Activated naive CD8-positive, alpha-beta T cell treated with anti-CD3 and anti-CD28 coated beads, Interleukin-2, amount 10 ng/mL, durations not matched to agents 7 days and 5 days (primary cell): ENCODE measurements at regions not wholly inside any gene's neighbourhood (a gene's known extent, or its start where the extent isn't known, plus 50 kb on each side); places are given as distances from the start of the nearest gene placed in this dataset.

Source experiments
- ATAC-seq: fragments of 150-1000 bp; cut with Tn5 transposase; one replicate; pipeline ENCODE4 v1.10.0; 2021; ENCODE audit warnings: low read depth, moderate library complexity
- POLR2A ChIA-PET: fragments of 350-600 bp; sonication (Branson Sonifier 250); formaldehyde crosslinking; loops from one replicate; lab custom pipeline; 2021; ENCODE audit warnings: antibody characterized with exemption; lab: Charles Lee
- DNase-seq: peaks from one replicate; pipeline ENCODE4 v3.0.0; 2021
- H3K27ac Mint-ChIP-seq: one replicate; pipeline ENCODE4 v1.8.0; 2022; ENCODE audit warnings: mild to moderate bottlenecking, mixed read lengths
- H3K27me3 Mint-ChIP-seq: one replicate; pipeline ENCODE4 v1.8.0; 2022; ENCODE audit warnings: mild to moderate bottlenecking, moderate library complexity, mixed read lengths
- H3K36me3 Mint-ChIP-seq: one replicate; pipeline ENCODE4 v1.8.0; 2021; ENCODE audit warnings: mild to moderate bottlenecking, mixed read lengths
- H3K4me1 Mint-ChIP-seq: one replicate; pipeline ENCODE4 v1.8.0; 2021; ENCODE audit warnings: mixed read lengths
- H3K4me3 Mint-ChIP-seq: one replicate; pipeline ENCODE4 v1.8.0; 2022; ENCODE audit warnings: mild to moderate bottlenecking, moderate library complexity, mixed read lengths
- H3K9me3 Mint-ChIP-seq: one replicate; pipeline ENCODE4 v1.8.0; 2021; ENCODE audit warnings: mixed read lengths

- DNase-seq (no peak), ATAC-seq (peak; percentile 91)
- H3K27ac Mint-ChIP-seq: no peak overlapping the region
- no peaks in the 10 kb centered on the region for H3K9me3 Mint-ChIP-seq
- H3K4me3 Mint-ChIP-seq: no peak overlapping the region
- POLR2A ChIA-PET: no interaction called here
- H3K4me1 Mint-ChIP-seq: peaks cover 6% of the 10 kb centered on the region
- no peaks in the 10 kb centered on the region for H3K36me3 Mint-ChIP-seq
- peaks cover 13% of the 10 kb centered on the region for H3K27me3 Mint-ChIP-seq
Measured at GRCh38 chr18:47558110-47558750, 306.8 kb upstream of the SKOR2 start.

- H3K4me3 Mint-ChIP-seq: no peak overlapping the region
- no peak for DNase-seq
- POLR2A ChIA-PET: no interaction called here
- no peak overlapping the region for H3K27ac Mint-ChIP-seq
- no peak for ATAC-seq
- peaks cover 12% of the 10 kb centered on the region for H3K27me3 Mint-ChIP-seq
- no peaks in the 10 kb centered on the region for H3K36me3 Mint-ChIP-seq
- no peaks in the 10 kb centered on the region for H3K9me3 Mint-ChIP-seq
- peaks cover 6% of the 10 kb centered on the region for H3K4me1 Mint-ChIP-seq
Measured at GRCh38 chr18:47557160-47557559, 305.7 kb upstream of the SKOR2 start.

GRCh38 chr18:47552783-47553182 is 301.3 kb upstream of the SKOR2 start:
- H3K9me3 Mint-ChIP-seq: no peaks in the 10 kb centered on the region
- H3K36me3 Mint-ChIP-seq: no peaks in the 10 kb centered on the region
- no peak for DNase-seq
- no peak for ATAC-seq
- H3K27me3 Mint-ChIP-seq: peaks cover 6% of the 10 kb centered on the region
- peaks cover under 1% of the 10 kb centered on the region for H3K4me1 Mint-ChIP-seq
- no peak overlapping the region for H3K27ac Mint-ChIP-seq
- POLR2A ChIA-PET: no interaction called here
- H3K4me3 Mint-ChIP-seq: no peak overlapping the region

- no peaks in the 10 kb centered on the region for H3K36me3 Mint-ChIP-seq
- POLR2A ChIA-PET: no interaction called here
Measured at GRCh38 chr18:47550611-47551010, 299.2 kb upstream of the SKOR2 start.

GRCh38 chr18:47549021-47549540 is 297.6 kb upstream of the SKOR2 start:
- no peak overlapping the region for H3K27ac Mint-ChIP-seq
- H3K4me3 Mint-ChIP-seq: no peak overlapping the region
- DNase-seq (no peak), ATAC-seq (no peak)
- POLR2A ChIA-PET: no interaction called here
- H3K4me1 Mint-ChIP-seq: no peaks in the 10 kb centered on the region
- no peaks in the 10 kb centered on the region for H3K36me3 Mint-ChIP-seq
- no peaks in the 10 kb centered on the region for H3K9me3 Mint-ChIP-seq
- peaks cover 7% of the 10 kb centered on the region for H3K27me3 Mint-ChIP-seq

More at GRCh38 chr18:47550611-47551010, 299.2 kb upstream of the SKOR2 start:
- DNase-seq (no peak), ATAC-seq (no peak)
- H3K27me3 Mint-ChIP-seq: peaks cover 5% of the 10 kb centered on the region
- H3K9me3 Mint-ChIP-seq: no peaks in the 10 kb centered on the region
- H3K4me1 Mint-ChIP-seq: no peaks in the 10 kb centered on the region
- H3K27ac Mint-ChIP-seq: no peak overlapping the region
- H3K4me3 Mint-ChIP-seq: no peak overlapping the region

GRCh38 chr18:47547539-47548202 is 296.2 kb upstream of the SKOR2 start:
- POLR2A ChIA-PET: no interaction called here
- H3K9me3 Mint-ChIP-seq: no peaks in the 10 kb centered on the region
- no peak for ATAC-seq
- no peak for DNase-seq
- peaks cover 7% of the 10 kb centered on the region for H3K27me3 Mint-ChIP-seq
- H3K4me1 Mint-ChIP-seq: no peaks in the 10 kb centered on the region
- no peaks in the 10 kb centered on the region for H3K36me3 Mint-ChIP-seq
- H3K27ac Mint-ChIP-seq: no peak overlapping the region
- H3K4me3 Mint-ChIP-seq: no peak overlapping the region

GRCh38 chr18:47545613-47546012 is 294.2 kb upstream of the SKOR2 start:
- Mint-ChIP-seq H3K27ac (no peak overlapping the region), H3K4me1 (no peaks in the 10 kb centered on the region), H3K9me3 (peaks cover 1% of the 10 kb centered on the region), H3K27me3 (peaks cover 5% of the 10 kb centered on the region), H3K4me3 (no peak overlapping the region), H3K36me3 (no peaks in the 10 kb centered on the region)
- ATAC-seq (no peak), DNase-seq (no peak)
- POLR2A ChIA-PET: no interaction called here

GRCh38 chr18:47543080-47543479 is 291.6 kb upstream of the SKOR2 start:
- peaks cover 6% of the 10 kb centered on the region for H3K27me3 Mint-ChIP-seq
- no peak for ATAC-seq
- DNase-seq: no peak
- H3K4me3 Mint-ChIP-seq: no peak overlapping the region
- no peaks in the 10 kb centered on the region for H3K4me1 Mint-ChIP-seq
- H3K9me3 Mint-ChIP-seq: peaks cover 1% of the 10 kb centered on the region
- H3K36me3 Mint-ChIP-seq: no peaks in the 10 kb centered on the region
- POLR2A ChIA-PET: no interaction called here
- H3K27ac Mint-ChIP-seq: no peak overlapping the region

- Mint-ChIP-seq H3K27me3 (peaks cover 11% of the 10 kb centered on the region), H3K36me3 (no peaks in the 10 kb centered on the region), H3K9me3 (peaks cover 1% of the 10 kb centered on the region), H3K27ac (no peak overlapping the region), H3K4me1 (no peaks in the 10 kb centered on the region), H3K4me3 (no peak overlapping the region)
- POLR2A ChIA-PET: no interaction called here
- no peak for DNase-seq
- no peak for ATAC-seq
Measured at GRCh38 chr18:47542551-47542950, 291.1 kb upstream of the SKOR2 start.

- no peak for DNase-seq
- no peaks in the 10 kb centered on the region for H3K9me3 Mint-ChIP-seq
- peaks cover 23% of the 10 kb centered on the region for H3K27me3 Mint-ChIP-seq
- no peaks in the 10 kb centered on the region for H3K4me1 Mint-ChIP-seq
- H3K27ac Mint-ChIP-seq: no peak overlapping the region
- H3K4me3 Mint-ChIP-seq: no peak overlapping the region
- no peak for ATAC-seq
- POLR2A ChIA-PET: no interaction called here
- no peaks in the 10 kb centered on the region for H3K36me3 Mint-ChIP-seq
Measured at GRCh38 chr18:47531717-47532116, 280.3 kb upstream of the SKOR2 start.

- no peak overlapping the region for H3K4me3 Mint-ChIP-seq
- no peak for ATAC-seq
- POLR2A ChIA-PET: no interaction called here
- no peaks in the 10 kb centered on the region for H3K9me3 Mint-ChIP-seq
- no peaks in the 10 kb centered on the region for H3K4me1 Mint-ChIP-seq
- H3K27me3 Mint-ChIP-seq: peaks cover 21% of the 10 kb centered on the region
- no peak for DNase-seq
- no peaks in the 10 kb centered on the region for H3K36me3 Mint-ChIP-seq
- H3K27ac Mint-ChIP-seq: no peak overlapping the region
Measured at GRCh38 chr18:47530695-47531094, 279.2 kb upstream of the SKOR2 start.

GRCh38 chr18:47528343-47528742 is 276.9 kb upstream of the SKOR2 start:
- Mint-ChIP-seq H3K27ac (no peak overlapping the region), H3K9me3 (no peaks in the 10 kb centered on the region)

GRCh38 chr18:47526147-47526546 is 274.7 kb upstream of the SKOR2 start:
- peaks cover 13% of the 10 kb centered on the region for H3K27me3 Mint-ChIP-seq
- ATAC-seq: no peak
- H3K9me3 Mint-ChIP-seq: no peaks in the 10 kb centered on the region
- no peaks in the 10 kb centered on the region for H3K36me3 Mint-ChIP-seq
- no peaks in the 10 kb centered on the region for H3K4me1 Mint-ChIP-seq
- no peak overlapping the region for H3K27ac Mint-ChIP-seq
- no peak overlapping the region for H3K4me3 Mint-ChIP-seq
- DNase-seq: no peak
- POLR2A ChIA-PET: no interaction called here

More at GRCh38 chr18:47528343-47528742, 276.9 kb upstream of the SKOR2 start:
- DNase-seq (no peak), ATAC-seq (no peak)
- Mint-ChIP-seq H3K36me3 (no peaks in the 10 kb centered on the region), H3K4me3 (no peak overlapping the region), H3K27me3 (peaks cover 27% of the 10 kb centered on the region), H3K4me1 (no peaks in the 10 kb centered on the region)
- POLR2A ChIA-PET: no interaction called here

- ATAC-seq: no peak
- no peak overlapping the region for H3K4me3 Mint-ChIP-seq
- DNase-seq: no peak
- no peak overlapping the region for H3K27ac Mint-ChIP-seq
- peaks cover 7% of the 10 kb centered on the region for H3K27me3 Mint-ChIP-seq
- H3K4me1 Mint-ChIP-seq: no peaks in the 10 kb centered on the region
- no peaks in the 10 kb centered on the region for H3K9me3 Mint-ChIP-seq
- POLR2A ChIA-PET: no interaction called here
- H3K36me3 Mint-ChIP-seq: no peaks in the 10 kb centered on the region
Measured at GRCh38 chr18:47522359-47522758, 270.9 kb upstream of the SKOR2 start.
